HG03060 (cell line): ENCODE measurements at regions not wholly inside any gene's neighbourhood (a gene's known extent, or its start where the extent isn't known, plus 50 kb on each side); places are given as distances from the start of the nearest gene placed in this dataset.

Source experiments
- ATAC-seq: cut with Tn5 transposase; IDR thresholded peaks from one replicate; pipeline ENCODE4 v1.9.1; 2021; ENCODE audit warnings: low read depth, moderate number of reproducible peaks; ENCODE audit not compliant: unreplicated experiment

DNA sequence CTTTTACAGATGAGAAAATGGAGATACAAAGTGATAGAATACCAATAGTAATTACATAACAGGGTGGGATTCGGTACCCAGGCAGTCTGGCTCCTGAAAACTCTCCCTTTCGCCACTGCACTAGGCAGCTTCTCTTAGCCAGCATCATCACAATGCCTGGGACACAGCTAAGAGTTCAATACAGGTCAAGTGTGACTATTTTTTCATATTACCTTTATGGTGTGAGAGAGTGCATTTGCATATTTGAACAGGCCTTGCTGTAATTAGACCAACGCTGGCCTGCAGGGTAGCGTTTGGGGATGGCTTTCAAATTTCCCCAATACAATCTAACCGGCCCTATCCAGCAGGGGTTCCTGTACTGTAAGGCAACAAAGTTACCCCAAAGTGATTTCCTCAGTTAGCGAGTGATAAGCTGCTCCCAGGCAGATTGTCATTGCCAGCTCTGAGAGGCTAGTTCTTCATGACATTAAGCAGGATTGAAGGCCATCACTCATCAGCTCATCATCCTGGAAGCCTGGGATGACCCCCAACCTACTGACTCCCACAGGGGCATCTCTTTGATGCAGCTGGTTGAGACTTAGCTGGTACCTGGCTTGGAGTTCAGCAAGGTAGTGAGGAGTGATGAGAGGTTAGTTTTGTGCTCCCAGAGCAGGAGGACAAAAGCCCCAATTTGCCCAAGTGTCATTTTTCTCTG is 836.8 kb upstream of the LCORL start:
- ATAC-seq = no peak

DNA sequence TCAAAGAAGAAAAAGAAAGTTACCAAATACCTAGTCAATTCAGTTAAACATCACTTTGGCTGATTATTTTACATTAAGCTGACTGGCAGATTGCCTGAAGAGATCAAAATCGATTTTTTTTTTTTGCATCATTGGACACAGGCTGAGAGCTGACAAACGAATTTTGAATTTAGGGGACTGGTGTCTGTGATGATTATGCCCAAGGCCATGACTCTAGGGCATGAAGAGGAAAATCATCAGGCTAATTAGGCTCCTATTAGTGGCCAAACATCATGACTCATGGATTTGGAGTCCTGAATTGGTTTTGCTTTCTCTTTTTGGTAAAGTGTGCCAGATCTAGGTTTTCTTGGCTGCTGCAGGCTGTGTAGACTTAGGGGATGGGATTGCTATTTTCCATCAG is 829.3 kb upstream of the LCORL start:
- ATAC-seq = no peak

DNA sequence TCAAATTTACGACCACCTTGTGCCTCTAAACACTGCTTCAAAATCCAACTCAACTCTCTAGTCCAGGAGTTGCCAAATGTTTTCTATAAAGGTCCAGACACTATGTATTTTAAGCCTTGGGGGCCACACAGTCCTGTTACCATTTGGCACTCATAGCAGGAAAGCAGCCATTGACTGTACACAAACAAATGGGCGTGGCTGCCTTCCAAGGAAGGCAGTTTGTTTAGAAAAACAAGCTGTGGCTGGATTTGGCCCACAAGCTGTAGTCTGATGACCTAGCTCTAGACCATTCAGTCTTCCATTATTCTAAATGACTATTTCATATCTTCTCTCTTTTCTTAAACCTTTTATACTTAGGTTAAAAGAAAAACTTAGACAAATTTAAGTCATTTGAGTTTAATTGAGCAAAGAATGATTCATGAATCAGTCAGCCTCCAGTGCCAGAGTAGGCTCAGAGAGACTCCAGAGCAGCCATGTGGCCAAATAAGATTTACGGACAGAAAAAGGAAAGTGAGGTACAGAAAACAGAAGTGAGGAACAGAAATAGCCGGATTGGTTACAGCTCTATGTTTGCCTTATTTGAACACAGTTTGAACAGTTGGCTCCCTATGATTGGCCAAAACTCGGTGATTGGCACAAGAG is 825.8 kb upstream of the LCORL start:
- no peak for ATAC-seq

DNA sequence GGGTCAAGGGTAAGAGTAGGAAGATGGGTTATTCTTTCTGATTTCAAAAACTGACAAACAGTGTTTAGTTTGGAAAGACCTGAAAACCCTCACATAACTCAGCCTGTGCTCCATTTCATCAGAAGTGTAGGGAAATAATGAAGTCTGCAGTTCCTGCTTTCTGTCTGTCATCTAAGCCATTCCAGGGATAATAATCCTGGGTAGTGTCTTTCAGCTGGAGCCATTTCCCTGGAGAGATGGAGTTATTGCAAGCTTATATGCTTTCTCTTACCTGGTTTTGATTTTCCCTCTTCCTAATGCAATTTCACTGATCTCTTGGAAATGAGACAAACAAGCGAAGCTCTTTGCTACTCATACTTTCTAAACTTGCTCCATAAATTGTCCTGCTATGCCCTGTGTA is 824.8 kb upstream of the LCORL start:
- no peak for ATAC-seq

DNA sequence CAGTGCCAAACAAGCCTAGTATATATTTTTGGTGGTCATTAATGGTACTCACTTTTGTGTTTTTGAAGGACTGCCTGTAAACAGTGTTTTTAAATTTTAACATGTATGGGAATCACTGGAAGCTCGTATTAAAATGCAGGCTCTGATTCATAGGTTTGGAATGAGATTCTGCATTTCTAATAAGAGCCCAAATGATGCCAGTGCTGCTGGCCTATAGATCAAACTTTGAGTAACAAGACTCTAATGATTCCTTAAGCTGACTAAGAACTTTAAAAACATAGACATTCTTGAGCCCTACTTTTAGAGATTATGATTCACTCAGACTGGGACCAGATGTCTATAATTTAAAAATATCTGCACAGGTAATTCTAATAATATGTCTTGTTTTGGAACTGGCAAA is 823.2 kb upstream of the LCORL start:
- no peak for ATAC-seq

DNA sequence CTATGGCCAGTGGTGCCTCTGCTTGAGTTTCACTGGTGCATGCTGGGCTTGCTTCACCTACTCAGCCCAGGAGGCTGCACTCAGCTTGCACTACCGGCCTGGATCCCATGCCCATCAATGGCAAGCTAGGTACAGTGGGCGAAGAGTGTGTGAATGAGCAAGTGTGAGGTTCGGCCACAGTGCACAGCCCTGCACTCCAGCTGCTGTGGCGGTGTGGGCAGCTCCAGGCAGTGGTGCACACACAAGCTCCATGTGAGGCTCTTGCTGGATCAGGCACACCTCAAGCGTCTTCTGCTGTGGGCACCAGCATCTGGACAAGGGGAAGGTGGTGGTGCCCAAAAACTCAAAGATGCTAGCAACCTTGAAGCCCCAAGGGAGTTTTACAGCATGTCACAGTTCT is 820.9 kb upstream of the LCORL start:
- no peak for ATAC-seq

DNA sequence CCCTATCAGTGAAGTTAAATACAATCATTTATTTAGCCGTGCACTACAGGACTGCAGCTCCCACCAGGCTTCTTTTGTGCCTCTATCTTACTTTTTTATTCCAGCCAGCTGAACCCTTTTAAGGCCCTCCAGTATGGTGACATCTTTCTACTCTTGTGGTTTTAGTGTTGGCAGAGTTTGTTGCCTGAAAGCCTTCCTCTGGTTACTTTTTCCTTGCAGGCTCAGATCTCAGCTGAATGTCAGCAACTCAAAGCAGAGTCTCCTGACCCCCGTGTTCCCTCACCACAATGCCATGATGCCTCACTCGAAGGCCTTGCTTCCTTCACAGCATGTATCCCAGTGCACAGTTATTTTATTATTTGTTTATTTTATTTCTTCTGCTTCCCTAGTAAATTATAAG is 818.9 kb upstream of the LCORL start:
- ATAC-seq = no peak

DNA sequence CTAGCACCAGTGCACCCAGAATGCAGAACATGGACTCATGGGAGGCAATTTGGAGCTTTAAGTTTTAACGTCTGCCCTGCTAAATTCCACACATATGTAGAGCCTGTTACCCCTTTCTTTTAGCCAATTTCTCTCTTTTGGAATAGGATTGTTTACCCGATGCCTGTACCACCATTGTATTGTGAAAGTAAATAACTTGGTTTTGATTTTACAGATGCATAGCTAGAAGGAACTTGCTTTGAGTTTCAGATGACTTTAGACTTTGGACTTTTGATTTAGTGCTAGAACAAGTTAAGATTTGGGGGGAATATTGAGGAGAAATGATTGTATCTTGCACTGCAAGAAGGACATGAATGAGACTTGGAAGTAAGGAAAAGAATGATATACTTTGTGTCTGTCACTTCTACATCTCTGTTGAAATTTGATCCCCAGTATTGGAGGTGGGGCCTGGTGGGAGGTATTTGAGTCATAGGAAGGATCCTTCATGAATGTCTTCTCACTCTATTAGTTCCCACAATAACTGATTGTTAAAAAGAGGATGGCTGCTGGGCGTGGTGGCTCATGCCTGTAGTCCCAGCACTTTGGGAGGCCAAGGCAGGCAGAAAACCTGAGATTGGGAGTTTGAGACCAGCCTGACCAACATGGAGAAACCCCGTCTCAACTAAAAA is 794.8 kb upstream of the LCORL start:
- ATAC-seq = no peak

DNA sequence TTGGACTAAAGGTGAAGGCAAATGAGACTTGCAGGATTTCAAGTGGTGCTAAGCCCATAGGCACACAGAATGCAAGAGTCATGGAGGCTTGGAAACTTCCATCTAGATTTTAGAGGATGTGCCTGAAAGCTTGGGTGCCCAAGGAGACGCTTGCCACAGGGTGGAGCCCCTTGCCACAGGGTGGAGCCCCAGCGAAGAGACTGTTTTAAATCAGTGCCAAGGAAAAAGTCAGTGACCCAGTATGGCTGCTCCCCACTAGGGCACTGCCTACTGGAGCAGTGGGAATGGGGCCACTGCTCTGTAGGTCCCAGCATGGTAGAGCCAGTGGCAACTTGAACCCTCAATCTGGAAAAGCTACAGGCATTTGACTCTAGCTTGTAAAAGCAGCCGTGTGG is 794.2 kb upstream of the LCORL start:
- no peak for ATAC-seq

DNA sequence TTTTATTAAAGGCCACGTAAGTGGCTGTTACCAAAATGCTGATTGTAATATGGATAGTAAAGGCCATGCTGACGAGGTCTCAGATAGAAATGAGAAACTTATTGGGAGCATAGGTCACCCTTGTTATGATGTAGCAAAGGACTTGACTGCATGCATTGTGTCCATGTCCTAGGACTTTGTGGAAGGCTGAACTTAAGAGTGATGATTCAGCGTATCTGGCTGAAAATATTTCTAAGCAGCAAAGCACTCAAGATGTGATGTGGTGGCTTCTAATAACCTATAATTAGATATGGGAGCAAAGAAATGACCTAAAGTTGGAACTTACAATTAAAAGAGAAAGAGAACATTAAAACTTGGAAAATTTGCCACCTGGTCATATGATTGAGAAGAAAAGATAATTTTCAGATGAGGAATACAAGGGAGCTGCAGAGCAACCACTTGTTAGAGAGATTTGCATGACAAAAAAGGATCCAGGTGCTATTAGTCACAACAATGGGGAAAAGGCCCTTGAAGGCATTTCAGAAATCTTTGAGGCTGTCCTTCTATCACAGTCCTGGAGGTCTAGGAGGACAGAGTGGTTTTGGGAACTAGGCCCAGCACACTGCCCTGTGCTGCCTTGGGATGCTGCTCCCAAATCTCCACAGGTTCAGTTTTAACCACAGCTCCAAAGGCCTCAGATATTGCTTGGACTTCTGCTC is 793.7 kb upstream of the LCORL start:
- ATAC-seq = no peak

DNA sequence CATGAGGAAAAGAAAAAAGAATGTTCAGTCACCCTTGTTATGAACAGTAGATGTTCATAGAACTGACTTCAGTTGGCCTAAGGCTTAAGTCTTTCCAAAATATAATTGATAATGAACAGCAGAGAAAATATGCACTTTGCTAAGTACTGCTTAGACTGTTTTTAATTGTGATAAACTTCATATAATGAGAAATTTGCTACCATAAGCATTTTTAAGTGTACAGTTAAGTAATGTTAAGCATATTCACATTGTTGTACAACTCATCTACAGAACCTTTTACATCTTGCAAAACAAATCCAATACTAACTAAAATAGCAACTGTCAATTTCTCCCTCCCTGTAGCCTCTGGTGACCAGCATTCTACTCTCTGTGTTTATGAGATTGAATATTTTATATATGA is 792.2 kb upstream of the LCORL start:
- ATAC-seq = no peak

DNA sequence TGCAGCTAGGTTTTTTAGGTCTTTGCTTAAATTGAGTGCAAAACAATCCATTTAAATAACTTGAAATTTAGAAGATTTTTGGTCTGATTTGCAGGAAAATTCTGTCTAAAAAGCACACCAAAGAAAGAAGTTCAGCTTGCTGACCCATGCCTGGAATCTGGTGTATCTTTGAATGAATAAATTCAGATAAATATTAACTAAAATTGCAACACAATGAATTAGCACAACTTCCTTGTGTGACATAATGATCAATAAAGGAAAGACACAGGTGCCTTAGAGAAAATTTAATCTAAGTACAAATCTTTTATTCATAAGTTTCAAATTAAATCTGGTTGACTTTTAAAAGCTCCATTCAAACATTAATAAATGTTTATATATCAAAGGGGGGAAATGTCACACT is 791.5 kb upstream of the LCORL start:
- ATAC-seq = no peak

DNA sequence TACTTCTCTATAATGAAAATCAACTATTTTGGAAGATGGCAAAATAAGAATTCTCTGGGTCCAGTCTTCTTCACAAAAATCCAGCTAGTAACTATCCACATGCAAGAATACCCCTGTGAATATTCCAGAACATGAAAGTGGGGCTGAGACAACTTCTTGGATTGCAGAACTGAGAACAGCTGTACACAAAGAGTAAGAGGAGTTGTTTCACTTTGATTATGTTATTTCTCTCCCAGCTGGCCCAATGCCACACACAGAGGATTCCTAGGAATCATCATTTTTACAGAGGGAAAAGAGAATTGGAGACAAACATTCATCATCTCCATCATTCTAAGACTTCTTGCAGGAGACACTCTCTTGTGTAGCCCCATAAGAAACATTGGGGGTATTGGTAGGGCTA is 782.2 kb upstream of the LCORL start:
- no peak for ATAC-seq

DNA sequence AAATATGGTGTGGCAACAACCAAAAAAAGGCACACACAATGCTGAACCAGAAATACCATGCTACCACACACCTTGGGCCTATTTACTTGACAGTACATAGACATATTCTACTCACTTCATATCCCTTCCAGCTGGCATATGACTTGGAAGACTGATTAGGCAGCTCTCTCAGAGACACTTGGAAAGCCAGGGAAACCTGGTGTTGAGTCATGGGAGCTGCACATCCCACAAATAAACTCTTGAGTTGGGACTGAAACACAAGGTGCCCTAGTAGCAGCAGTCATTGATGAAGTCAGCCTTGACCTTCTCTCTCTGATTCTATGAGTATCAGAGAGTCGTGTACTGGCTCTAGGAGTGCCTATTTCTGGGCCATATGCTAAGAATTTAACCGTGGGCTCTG is 776.6 kb upstream of the LCORL start:
- no peak for ATAC-seq

DNA sequence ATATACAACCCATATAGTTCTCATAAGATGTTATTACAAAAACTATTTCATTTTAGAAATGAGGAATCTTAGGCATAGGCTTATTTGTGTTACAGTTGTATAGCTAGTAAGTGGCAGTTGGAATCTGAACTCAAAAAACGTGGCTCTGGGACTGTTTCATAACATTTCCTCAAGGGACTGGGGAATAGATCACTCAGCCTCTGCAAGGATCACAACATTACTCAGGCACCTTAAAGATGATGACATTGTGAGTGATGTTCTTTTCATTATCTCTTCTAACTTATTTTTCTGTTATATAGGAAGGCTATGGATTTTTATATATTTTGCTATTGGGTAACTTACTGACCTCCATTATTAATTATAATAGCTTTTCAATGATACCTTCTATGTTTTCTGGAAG is 774.2 kb upstream of the LCORL start:
- no peak for ATAC-seq

DNA sequence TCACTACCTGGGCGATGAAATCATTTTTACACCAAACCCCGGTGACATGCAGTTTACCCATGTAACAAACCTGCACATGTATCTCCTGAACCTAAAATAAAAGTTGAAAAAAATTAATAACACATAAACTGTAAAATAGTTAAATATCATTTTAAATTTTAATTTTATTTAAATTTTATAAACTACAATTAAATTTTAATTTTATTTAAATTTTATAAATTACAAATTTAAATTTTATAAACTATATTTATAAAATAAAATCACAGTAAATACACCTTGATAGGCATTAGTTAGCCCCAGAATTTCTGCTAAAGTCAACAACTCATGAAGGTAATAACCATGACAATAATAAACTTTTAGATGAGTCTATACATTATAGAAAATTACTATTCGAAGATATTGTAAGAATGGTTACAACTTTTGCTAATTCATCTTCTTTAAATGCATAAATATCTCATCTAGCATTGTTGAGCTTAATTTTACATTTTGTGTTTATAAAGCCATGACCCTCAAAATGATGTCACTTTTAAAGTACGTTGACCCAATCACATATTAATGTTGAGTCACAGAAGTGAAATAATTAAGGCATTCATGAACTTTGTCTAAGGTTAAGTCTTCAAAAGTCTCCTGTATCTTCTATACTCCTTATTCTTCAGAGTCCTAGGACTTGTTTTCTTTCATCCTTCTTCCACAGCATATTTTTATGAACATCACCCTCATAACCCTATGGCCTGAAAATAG is 755.8 kb upstream of the LCORL start:
- no peak for ATAC-seq

DNA sequence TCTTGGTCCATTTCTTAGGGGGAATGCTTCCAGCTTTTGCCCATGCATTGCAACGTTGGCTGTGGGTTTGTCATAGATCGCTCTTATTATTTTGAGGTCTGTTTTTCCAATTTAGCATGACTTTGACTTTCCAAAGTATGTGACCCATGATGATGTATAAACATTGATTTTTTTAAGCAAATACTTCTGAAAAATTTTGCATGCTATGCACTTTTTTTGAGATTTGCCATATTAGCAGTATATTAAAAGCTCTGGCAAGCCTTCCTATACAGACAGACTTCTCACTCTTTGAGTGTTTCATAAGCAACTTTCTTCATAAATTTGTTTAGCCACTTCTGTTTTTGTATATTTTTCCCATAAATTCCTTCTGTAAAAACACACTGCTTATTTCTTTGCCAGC is 746.4 kb upstream of the LCORL start:
- no peak for ATAC-seq

DNA sequence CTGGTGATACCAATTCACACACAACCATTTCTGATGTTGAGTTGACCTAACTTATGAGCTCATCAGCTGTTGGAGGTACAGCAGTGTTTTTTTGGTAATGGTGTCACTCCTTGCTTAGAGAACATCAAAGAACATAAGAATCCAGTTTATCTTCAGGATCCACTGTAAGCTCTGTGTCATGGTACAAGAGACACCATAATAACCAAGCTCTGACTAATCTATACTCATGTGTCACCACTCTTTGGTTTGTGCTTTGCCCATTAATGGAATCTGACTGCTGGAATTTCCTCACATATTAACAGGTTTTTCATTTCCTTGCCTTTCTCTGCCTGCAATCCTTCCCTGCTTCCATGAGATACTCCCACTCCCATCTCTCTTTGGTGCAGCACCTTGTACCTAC is 735.1 kb upstream of the LCORL start:
- no peak for ATAC-seq

DNA sequence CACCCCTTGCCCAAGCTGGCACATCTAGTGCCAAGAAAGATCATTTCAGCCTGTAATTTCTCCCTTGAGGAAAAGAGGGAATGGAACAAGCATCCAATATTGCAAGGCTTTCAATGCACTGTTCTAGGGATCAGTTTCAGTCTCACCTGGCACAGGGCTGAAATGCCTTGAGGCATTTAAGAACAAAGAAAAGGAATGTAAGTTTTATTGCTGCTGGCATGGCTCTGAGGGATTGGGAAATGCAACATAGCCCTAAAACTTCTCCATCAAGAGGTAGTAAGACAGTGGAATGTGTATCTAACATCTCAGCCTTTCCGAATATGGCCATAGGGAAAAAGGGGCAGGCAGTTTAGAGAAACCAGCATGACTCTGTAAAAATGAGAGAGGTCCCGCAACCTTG is 732.6 kb upstream of the LCORL start:
- ATAC-seq = no peak

DNA sequence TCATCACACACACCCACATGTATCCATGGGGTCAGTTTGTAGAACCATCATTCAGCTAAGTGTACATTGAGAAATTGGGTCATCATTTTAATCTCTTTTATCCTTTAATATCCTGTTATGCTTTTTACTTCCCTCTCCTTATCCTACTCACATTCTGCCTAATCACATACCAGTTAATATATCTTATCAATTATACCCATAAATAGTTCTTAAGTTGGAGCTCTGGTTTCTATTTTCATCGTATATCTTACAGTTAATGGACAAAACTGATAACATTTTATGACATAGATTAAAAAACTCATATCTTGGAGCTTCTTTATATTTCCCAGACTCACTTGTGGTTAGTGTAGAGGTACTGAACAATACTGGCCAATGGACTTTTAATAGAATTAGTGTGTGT is 729.5 kb upstream of the LCORL start:
- ATAC-seq = no peak

DNA sequence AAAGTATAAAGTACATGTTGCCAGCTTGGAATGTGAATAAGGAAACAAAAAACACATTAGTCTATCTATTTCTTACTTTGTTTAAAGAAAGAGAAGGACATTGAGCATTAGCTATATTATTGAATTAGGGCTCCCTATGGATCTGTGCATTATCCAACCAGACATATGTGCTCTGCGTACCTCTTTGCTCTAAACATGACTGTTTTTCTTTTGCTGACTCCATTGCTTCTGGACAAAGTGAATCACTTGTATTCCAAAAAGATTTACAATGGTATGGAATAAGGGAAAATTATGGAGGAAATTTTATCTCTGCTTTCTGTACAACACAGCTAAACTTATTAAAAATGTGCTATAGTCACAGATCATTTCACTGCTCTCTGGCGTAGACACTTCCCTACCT is 727.8 kb upstream of the LCORL start:
- no peak for ATAC-seq
